ENCODE measurements at regions not wholly inside any gene's neighbourhood (a gene's known extent, or its start where the extent isn't known, plus 50 kb on each side); places are given as distances from the start of the nearest gene placed in this dataset.

DNA sequence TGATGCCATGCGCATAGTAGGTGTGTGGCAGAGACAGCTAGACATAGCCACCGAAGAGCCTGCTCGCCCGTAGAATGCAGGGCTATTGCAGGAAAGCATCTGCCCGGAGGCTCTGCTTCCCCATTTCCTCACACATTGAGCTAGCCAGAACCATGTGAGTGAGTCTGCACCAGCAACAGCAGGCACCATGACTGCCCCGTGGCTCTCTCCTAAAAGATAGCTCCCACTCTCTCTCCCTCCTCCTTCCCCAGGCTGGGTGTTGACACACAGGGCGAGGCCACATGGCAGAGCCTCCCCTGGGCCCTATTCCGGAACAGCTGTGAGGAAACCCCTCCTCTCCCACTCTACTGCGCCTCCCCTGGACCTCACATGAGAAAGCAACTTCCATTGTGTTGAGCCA lies 52.3 kb upstream of the ATP12A start:
- Histone ChIP-seq H3K27me3 (ENCODE audit: insufficient read depth in 3 of 3, low read length in 2 of 3) (no peaks in the 10 kb centered on the region), H3K4me3 (no peak overlapping the region), H3K27ac (no peak overlapping the region), H3K9me3 (no peaks in the 10 kb centered on the region), H3K4me1 (no peaks in the 10 kb centered on the region), H3K36me3 (ENCODE audit: insufficient read depth in 1 of 2, low read depth in 1 of 2) (no peaks in the 10 kb centered on the region)
- DNase-seq (no peak), ATAC-seq (no peak)
- TF ChIP-seq, protein P1, sequence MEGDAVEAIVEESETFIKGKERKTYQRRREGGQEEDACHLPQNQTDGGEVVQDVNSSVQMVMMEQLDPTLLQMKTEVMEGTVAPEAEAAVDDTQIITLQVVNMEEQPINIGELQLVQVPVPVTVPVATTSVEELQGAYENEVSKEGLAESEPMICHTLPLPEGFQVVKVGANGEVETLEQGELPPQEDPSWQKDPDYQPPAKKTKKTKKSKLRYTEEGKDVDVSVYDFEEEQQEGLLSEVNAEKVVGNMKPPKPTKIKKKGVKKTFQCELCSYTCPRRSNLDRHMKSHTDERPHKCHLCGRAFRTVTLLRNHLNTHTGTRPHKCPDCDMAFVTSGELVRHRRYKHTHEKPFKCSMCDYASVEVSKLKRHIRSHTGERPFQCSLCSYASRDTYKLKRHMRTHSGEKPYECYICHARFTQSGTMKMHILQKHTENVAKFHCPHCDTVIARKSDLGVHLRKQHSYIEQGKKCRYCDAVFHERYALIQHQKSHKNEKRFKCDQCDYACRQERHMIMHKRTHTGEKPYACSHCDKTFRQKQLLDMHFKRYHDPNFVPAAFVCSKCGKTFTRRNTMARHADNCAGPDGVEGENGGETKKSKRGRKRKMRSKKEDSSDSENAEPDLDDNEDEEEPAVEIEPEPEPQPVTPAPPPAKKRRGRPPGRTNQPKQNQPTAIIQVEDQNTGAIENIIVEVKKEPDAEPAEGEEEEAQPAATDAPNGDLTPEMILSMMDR (IDR thresholded peaks at IDR 0.05) = no peak
- WGBS, 3 donors = 66 to 67% (median 67%) methylated on average over 9 of the region's 9 CpGs
- intact Hi-C loops (cut with DNase I) = no loop called here

DNA sequence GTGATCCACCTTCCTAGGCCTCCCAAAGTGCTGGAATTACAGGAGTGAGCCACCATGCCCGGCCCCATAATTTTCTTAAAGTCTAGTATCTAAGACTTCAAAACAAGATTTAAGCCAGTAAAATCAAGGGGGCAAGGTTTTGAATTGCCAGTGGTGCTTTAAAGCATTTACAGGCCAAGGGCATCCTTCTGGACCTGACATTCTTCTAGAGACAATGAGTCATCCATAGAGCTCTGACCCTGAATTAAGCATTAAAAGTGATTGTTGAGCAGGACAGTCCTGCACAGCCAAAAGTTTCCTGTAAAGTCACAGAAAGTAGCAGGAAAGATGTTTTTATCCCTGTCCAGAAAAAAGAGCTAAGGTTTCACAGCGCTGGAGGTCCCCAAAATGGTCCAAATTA lies 50.9 kb upstream of the ATP12A start:
- ATAC-seq = no peak
- Histone ChIP-seq H3K27ac (no peak overlapping the region), H3K4me3 (no peak overlapping the region), H3K27me3 (ENCODE audit: insufficient read depth in 3 of 3, low read length in 2 of 3) (no peaks in the 10 kb centered on the region), H3K4me1 (no peaks in the 10 kb centered on the region), H3K9me3 (no peaks in the 10 kb centered on the region), H3K36me3 (ENCODE audit: insufficient read depth in 1 of 2, low read depth in 1 of 2) (no peaks in the 10 kb centered on the region)
- TF ChIP-seq, protein P1 (IDR thresholded peaks at IDR 0.05) = no peak
- intact Hi-C loops (cut with DNase I) = no loop called here
- WGBS, 3 donors = 88 to 93% (median 93%) methylated on average over 2 of the region's 2 CpGs
- DNase-seq = no peak

DNA sequence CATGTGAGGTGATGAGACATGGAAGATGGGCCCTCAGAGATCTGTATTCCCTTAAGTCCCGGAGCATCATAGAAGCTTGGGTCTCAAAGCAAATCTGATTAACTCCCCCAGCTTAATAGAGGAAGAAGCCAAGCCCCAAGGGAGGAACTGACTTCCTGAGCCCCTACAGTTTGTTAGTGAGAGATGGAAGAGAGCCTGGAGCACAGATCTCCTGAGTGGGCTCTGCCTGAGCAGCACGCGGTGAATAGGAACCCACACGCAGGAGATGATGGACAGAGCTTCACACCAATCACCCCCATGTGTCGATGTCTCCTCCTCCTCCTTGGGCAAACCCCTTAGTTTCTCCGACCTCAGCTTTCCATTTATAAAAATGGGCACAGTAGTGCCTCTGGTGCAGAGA lies 50.1 kb upstream of the ATP12A start:
- 68 to 76% (median 73%) methylated on average over 6 of the region's 6 CpGs for WGBS, 3 donors
- intact Hi-C loops (cut with DNase I) = no loop called here
- DNase-seq (no peak), ATAC-seq (no peak)
- no peaks in the 10 kb centered on the region for H3K27me3 ChIP-seq (ENCODE audit: insufficient read depth in 3 of 3, low read length in 2 of 3)
- H3K27ac ChIP-seq = no peak overlapping the region
- H3K4me3 ChIP-seq = no peak overlapping the region
- no peaks in the 10 kb centered on the region for H3K4me1 ChIP-seq
- TF ChIP-seq, protein P1 (IDR thresholded peaks at IDR 0.05) = no peak
- H3K9me3 ChIP-seq = no peaks in the 10 kb centered on the region
- H3K36me3 ChIP-seq (ENCODE audit: insufficient read depth in 1 of 2, low read depth in 1 of 2) = no peaks in the 10 kb centered on the region
